CD4-positive, alpha-beta T cell treated with Interleukin-4 for 4 hours (primary cell): ENCODE measurements at regions not wholly inside any gene's neighbourhood (a gene's known extent, or its start where the extent isn't known, plus 50 kb on each side); places are given as distances from the start of the nearest gene placed in this dataset.

Experiments
- DNase-seq: peaks from one replicate; pipeline ENCODE4 v3.0.0-alpha.2; 2020

- DNase-seq: no peak
Observed at GRCh38 chr21:38660333-38661196, 145.2 kb upstream of the ETS2 start.

- DNase-seq: no peak
Observed at GRCh38 chr21:38661197-38661871, 144.4 kb upstream of the ETS2 start.

DNA sequence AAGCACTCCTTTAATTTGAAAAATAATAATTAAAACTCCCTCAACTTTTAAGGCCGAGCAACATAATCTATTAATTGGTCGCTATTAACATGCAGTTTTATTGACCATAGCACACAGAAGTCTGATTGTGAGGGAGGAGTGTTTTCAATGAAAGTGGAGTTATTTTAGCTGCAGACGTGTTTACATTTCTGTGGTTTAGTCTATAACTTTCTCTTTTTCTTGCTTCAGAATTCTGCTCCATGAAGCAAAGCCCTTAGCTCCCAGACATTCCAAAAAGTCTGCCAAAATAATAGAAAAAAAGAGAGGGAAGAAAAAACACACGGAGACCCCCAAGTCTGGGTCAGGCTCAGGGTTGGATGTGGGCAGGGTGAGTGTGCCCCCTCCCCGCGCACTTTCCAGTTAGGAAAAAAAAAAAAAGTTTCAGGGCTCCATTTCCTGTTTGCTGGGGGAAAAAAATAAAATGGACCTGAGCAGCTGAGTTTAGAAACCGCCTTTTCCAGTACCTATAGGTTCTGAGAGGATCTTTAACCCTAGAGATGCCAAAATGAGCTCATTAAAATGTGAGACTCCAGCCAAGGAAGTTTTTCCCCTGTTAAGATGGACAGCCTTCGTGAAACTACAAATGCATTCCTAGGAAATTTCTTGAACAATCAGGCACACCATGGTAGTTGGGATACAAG is 143.7 kb upstream of the ETS2 start:
- no peak for DNase-seq

DNA sequence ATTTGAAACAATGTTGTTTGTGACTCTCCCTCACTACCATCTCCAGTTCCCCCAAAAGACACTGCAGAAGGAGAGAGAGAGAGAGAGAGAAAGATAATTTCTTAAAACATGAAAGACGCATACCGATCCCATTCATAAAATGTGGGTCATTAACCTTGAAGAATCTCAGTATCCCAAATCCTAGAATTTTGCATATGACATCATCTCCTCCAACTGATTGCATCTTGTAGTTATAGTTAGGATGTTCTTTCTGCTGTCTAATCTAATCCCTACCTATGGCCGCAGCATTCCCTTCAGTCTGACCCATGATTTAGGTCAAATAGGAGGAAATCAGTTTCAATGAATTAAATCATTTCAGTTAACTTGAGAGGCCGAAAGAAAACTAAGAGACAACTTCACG is 142.4 kb upstream of the ETS2 start:
- no peak for DNase-seq

GRCh38 chr21:38664315-38664714 is 141.4 kb upstream of the ETS2 start:
- DNase-seq: no peak

GRCh38 chr21:38664841-38665240 is 140.9 kb upstream of the ETS2 start:
- DNase-seq: no peak

DNA sequence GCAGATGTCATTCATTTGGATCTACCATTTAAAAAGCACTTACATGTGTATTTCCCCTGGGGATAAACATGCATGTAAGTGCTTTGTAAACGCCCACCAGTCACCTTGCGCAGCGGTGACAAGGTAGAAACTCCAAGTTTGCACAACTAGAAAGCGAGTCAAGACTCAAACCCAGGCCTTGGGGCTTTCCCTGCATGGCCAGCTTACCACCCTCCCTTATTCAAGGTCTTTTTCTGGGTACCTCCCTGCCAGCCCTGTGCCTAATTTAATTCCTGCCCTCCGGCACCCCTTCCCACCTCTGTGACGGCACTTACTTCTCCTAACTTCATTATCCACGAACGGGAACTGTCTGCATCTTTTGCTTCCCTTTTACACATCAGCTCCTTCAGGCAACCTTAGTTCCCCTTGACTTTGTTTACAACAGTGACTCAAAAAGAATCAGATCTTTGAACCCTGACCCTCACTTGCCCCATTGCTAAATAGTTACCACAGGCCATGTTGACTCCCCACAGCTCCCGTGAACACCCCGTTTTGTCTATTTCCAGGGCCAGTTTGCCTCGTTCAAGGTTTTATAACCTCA is 138.3 kb upstream of the ETS2 start:
- DNase-seq: no peak

DNA sequence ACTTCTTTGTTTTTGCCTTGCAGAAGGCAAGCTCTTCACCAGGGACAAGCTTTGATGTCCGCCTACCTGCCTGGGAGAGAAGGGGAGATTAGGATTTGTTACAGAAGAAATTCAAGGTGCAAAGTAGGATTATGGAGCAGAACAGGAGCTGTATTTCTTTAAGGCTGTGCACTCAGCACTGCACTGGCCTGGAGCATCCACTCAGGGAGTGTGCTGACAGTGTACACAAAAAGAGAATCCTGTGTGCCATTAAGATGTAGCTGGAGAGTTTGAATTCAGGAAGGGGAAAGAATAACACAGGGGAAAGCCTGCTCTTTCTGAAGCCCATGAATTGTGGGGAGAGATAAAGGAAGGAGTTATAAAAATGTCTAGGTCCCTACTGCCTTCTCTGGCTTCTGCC is 137.7 kb upstream of the ETS2 start:
- no peak for DNase-seq

DNA sequence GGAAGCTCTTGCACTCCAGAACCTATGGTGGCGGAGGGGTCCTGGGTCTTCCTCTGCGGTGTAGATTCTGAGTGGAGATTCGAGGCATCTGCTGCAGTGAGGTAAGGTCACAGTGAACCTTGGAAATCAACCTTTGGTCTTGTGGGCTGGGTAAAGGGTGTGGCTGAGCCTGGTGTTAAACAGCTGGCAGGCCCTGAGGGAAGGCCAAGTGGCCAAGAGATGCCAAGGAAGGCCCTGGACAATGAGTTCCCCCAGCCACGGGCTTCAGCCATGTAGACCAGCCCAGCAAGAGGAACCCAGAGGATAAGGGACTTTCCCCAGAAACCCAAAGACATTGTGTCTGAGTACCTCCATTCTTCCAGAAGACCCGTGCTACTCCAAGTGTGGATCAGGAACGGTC is 137.2 kb upstream of the ETS2 start:
- no peak for DNase-seq

DNA sequence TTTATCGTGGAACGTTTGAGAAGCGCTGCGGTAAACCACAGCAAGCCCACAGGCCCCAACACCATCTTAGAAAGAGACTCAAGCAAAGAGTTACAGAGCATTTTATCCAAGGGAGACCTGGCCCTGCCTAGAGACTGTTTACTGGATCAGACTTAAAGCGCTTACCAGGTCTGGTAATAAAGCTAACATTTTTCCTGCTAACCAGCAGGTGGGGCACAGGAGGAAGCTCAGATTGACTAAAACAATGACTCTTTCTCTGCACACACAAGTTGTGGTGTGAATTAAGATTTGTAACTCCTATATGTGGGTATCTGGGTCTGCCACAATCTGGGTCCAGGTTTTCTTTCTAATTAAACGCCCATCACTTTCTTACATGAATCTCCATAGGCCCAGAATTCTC is 136.5 kb upstream of the ETS2 start:
- DNase-seq: peak; percentile 4

- no peak for DNase-seq
Observed at GRCh38 chr21:38670861-38671260, 134.9 kb upstream of the ETS2 start.

- DNase-seq: no peak
Observed at GRCh38 chr21:38671773-38672172, 134.0 kb upstream of the ETS2 start.

DNA sequence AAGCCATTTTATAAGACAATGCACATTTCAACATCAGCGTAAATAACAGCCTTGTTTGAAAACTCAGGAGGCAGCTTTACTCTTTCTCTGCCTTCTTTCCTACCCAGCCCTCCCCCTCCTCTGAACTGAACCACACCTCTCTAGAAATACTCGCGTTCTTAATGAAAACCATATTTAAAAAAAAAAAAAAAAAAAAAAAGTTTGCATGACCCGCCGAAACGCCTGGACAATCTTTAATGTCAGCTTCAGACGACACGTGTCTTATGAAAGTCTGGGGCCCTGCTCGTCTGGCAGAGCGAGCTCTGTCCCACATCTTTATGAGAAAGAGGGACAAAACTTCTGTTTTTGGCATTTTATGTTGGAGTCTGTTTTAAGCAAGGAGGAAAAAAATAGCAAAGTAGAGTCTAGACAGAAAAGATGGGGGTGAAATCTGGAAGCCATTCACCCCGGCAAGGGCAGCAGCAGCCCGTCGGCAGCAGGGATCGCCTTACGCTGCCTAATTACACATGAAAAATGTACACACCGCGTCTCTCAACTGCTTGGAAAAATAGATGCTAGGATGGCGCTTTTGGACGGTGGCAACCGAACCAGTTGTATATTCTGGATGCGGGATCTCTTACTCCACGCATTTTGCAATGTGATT is 130.4 kb upstream of the ETS2 start:
- DNase-seq: no peak

GRCh38 chr21:38678827-38679226 is 126.9 kb upstream of the ETS2 start:
- DNase-seq: no peak

DNA sequence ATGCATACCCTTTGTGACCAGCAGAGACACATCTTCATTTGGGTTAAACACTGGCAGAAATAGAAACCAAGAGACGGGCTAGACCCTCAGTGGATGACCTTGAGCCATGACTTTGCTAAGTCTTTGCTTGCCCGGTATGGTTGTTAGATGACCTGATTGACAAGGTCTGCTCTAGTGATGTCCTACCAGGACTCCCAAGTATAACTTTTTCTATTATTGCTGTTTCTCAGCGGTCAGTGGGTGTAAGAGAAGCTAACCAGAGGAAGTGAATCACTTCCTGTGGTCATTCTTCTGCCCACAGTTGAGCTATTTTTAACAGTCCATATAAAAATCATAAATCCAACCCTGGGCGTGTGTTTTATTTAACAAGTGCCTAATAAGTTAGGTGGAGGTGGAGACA is 126.2 kb upstream of the ETS2 start:
- no peak for DNase-seq

- no peak for DNase-seq
Observed at GRCh38 chr21:38680401-38680800, 125.3 kb upstream of the ETS2 start.

GRCh38 chr21:38683222-38683621 is 122.5 kb upstream of the ETS2 start:
- DNase-seq: no peak

GRCh38 chr21:38688068-38688467 is 117.7 kb upstream of the ETS2 start:
- no peak for DNase-seq

DNA sequence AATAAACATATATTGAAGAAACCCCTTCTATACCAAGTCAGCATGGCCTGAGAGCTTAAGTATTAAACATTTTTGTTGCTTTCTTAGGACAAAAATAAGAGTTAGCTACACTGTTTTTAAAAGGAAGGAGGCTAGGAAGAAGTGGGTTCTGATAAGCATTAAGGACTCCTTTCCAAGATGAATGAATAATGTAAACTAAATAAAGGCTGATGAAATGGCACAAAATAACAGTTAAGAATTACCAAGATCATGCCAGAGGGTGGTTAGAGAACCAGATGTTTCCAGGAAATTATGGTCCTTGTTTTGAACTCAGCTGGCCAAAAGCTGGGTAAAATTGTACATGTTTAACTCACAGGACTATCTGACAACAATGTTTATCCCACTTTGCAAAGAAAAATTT is 114.1 kb upstream of the ETS2 start:
- DNase-seq: no peak

DNA sequence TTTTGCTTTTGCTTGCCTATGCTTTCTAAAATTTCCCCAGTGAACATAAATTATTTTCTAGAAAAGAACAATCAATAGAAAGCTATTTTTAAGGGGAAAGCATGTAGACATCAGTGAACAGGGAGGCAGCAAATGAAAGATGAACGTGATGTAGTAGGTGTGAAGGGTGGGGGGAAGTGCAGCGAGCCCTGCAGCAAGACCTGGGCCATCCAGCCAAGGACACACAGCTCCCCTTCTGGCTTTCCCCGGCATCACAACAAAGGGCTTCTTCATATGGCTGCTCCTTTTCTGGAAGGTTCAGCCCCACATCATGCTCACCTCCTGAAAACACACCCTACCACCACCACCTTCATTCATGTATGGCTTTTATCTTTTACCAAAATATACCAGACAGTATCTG is 109.2 kb upstream of the ETS2 start:
- no peak for DNase-seq

- no peak for DNase-seq
Observed at GRCh38 chr21:38699048-38699447, 106.7 kb upstream of the ETS2 start.

DNA sequence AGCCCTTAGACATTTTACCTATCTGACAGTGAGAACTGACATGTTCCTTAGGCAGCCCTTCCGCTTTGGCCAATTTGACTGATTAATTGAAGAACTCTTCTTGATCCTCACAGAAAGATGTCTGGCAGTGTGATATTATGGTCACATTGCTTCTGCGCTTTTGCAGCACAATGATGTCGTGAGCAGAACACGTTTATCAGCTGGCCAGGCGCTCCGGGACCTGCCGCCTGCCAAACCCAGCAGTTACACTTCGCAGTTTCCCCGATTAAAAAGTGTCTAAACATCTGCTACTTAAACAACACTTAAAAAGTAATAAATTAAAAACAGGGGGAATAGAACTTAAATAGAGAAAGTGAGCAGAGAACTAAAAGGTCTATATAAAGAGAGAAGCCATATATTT is 103.5 kb upstream of the ETS2 start:
- no peak for DNase-seq

GRCh38 chr21:38709876-38710275 is 95.9 kb upstream of the ETS2 start:
- DNase-seq: no peak
